Hepatocyte (in vitro differentiated cells): ENCODE measurements at regions not wholly inside any gene's neighbourhood (a gene's known extent, or its start where the extent isn't known, plus 50 kb on each side); places are given as distances from the start of the nearest gene placed in this dataset.

Experiments
- EZH2 ChIP-seq: fragments of 200-600 bp; sonication (generic); IDR thresholded peaks from 2 replicates; pipeline ENCODE4 v1.6.1; 2016; ENCODE audit warnings: antibody characterized with exemption, mild to moderate bottlenecking, borderline replicate concordance
- TF ChIP-seq, protein P1 (sequence below): fragments of 200-600 bp; sonication (generic); IDR thresholded peaks from 2 replicates; pipeline ENCODE4 v1.5.1; 2016; ENCODE audit warnings: antibody characterized with exemption, mild to moderate bottlenecking; ENCODE audit not compliant: poor library complexity

DNA sequence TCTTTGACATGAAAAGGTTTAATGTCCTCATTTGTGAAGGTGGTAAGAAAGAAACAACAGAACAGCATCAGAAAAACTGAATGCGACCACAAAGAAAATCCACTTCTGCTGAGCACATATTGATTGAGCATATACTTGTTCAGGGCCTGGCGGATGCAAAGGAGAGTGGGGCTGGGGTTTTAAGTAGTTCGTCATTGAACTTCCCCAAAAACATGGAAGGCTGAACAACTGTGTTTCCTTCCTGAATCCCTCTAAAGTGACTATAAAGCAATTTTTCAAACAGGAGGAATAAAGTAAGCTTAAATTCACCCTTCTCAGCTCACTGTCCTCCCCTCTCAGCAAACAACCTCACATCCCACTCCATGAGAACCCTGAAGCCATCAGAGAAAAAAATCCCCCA, 262.9 kb downstream of the AGTPBP1 start:
- TF ChIP-seq, protein P1, sequence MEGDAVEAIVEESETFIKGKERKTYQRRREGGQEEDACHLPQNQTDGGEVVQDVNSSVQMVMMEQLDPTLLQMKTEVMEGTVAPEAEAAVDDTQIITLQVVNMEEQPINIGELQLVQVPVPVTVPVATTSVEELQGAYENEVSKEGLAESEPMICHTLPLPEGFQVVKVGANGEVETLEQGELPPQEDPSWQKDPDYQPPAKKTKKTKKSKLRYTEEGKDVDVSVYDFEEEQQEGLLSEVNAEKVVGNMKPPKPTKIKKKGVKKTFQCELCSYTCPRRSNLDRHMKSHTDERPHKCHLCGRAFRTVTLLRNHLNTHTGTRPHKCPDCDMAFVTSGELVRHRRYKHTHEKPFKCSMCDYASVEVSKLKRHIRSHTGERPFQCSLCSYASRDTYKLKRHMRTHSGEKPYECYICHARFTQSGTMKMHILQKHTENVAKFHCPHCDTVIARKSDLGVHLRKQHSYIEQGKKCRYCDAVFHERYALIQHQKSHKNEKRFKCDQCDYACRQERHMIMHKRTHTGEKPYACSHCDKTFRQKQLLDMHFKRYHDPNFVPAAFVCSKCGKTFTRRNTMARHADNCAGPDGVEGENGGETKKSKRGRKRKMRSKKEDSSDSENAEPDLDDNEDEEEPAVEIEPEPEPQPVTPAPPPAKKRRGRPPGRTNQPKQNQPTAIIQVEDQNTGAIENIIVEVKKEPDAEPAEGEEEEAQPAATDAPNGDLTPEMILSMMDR, result no peak
- no peak for TF ChIP-seq EZH2
